H9 (cell line): ENCODE measurements at regions not wholly inside any gene's neighbourhood (a gene's known extent, or its start where the extent isn't known, plus 50 kb on each side); places are given as distances from the start of the nearest gene placed in this dataset.

Experiments used
- DNase-seq: peaks from one replicate; pipeline ENCODE4 v3.0.0-alpha.2; 2017
- H2AFZ ChIP-seq: one replicate; pipeline ENCODE4 v1.6.1; 2013; ENCODE audit warnings: mild to moderate bottlenecking, low read length, control low read depth, moderate library complexity
- H2AK5ac ChIP-seq: 2 replicates; pipeline ENCODE4 v1.6.1; 2013; ENCODE audit warnings: low read length, control low read depth, mixed read lengths; ENCODE audit not compliant: insufficient read length
- H2BK120ac ChIP-seq: one replicate; pipeline ENCODE4 v1.6.1; 2013; ENCODE audit warnings: low read depth, mild to moderate bottlenecking, low read length, control low read depth, inconsistent platforms; ENCODE audit not compliant: poor library complexity, severe bottlenecking
- H2BK12ac ChIP-seq: 2 replicates; pipeline ENCODE4 v1.6.1; 2013; ENCODE audit warnings: low read length, control low read depth, mixed read lengths, low read depth; ENCODE audit not compliant: insufficient read length
- H2BK15ac ChIP-seq: 2 replicates; pipeline ENCODE4 v1.6.1; 2013; ENCODE audit warnings: low read depth, low read length, control low read depth
- H2BK20ac ChIP-seq: one replicate; pipeline ENCODE4 v1.6.1; 2013; ENCODE audit warnings: low read depth, mild to moderate bottlenecking, low read length, control low read depth, inconsistent platforms; ENCODE audit not compliant: poor library complexity, severe bottlenecking
- H2BK5ac ChIP-seq: 2 replicates; pipeline ENCODE4 v1.6.1; 2013; ENCODE audit warnings: low read length, control low read depth, mixed read lengths; ENCODE audit not compliant: insufficient read length
- H3K14ac ChIP-seq: 2 replicates; pipeline ENCODE4 v1.6.1; 2013; ENCODE audit warnings: low read length, control low read depth; ENCODE audit not compliant: insufficient read depth
- H3K18ac ChIP-seq: 2 replicates; pipeline ENCODE4 v1.6.1; 2013; ENCODE audit warnings: low read depth, mild to moderate bottlenecking, mixed read lengths, low read length, control low read depth; ENCODE audit not compliant: insufficient read length
- H3K23ac ChIP-seq: 2 replicates; pipeline ENCODE4 v1.6.1; 2013; ENCODE audit warnings: low read length, control low read depth, mixed read lengths, low read depth; ENCODE audit not compliant: insufficient read length
- H3K23me2 ChIP-seq: 2 replicates; pipeline ENCODE4 v1.6.1; 2013; ENCODE audit warnings: low read depth, mild to moderate bottlenecking, mixed read lengths, low read length, control low read depth; ENCODE audit not compliant: insufficient read length, poor library complexity, severe bottlenecking
- H3K27ac ChIP-seq: 2 replicates; pipeline ENCODE4 v1.5.1; 2013; ENCODE audit warnings: low read length, control low read depth, mixed read lengths, low read depth; ENCODE audit not compliant: insufficient read length
- H3K27me3 ChIP-seq: 2 replicates; pipeline ENCODE4 v1.6.1; 2013; ENCODE audit warnings: low read length, control low read depth, inconsistent platforms; ENCODE audit not compliant: insufficient read depth
- H3K4ac ChIP-seq: 2 replicates; pipeline ENCODE4 v1.6.1; 2013; ENCODE audit warnings: low read depth, mild to moderate bottlenecking, control low read depth, inconsistent platforms, low read length, moderate library complexity
- H3K4me1 ChIP-seq: 2 replicates; pipeline ENCODE4 v1.6.1; 2013; ENCODE audit warnings: low read length, control low read depth, inconsistent platforms; ENCODE audit not compliant: insufficient read depth
- H3K4me2 ChIP-seq: 2 replicates; pipeline ENCODE4 v1.6.1; 2013; ENCODE audit warnings: low read length, control low read depth, mixed read lengths; ENCODE audit not compliant: insufficient read length, insufficient read depth
- H3K56ac ChIP-seq: 2 replicates; pipeline ENCODE4 v1.6.1; 2013; ENCODE audit warnings: low read depth, mild to moderate bottlenecking, mixed read lengths, low read length, control low read depth; ENCODE audit not compliant: insufficient read length
- H3K79me1 ChIP-seq: 2 replicates; pipeline ENCODE4 v1.6.1; 2013; ENCODE audit warnings: low read depth, mild to moderate bottlenecking, moderate library complexity, low read length, control low read depth, inconsistent platforms; ENCODE audit not compliant: insufficient read depth, poor library complexity, severe bottlenecking
- H3K79me2 ChIP-seq: 2 replicates; pipeline ENCODE4 v1.6.1; 2013; ENCODE audit warnings: low read length, control low read depth, inconsistent platforms; ENCODE audit not compliant: insufficient read depth
- H3K9ac ChIP-seq: 2 replicates; pipeline ENCODE4 v1.6.1; 2013; ENCODE audit warnings: low read length, control low read depth, mixed read lengths; ENCODE audit not compliant: insufficient read length; ENCODE audit errors: extremely low read depth
- H3K9me3 ChIP-seq: one replicate; pipeline ENCODE4 v1.6.1; 2013; ENCODE audit warnings: low read depth, low read length, inconsistent platforms; ENCODE audit not compliant: control insufficient read depth
- H3T11ph ChIP-seq: one replicate; pipeline ENCODE4 v1.6.1; 2013; ENCODE audit warnings: mild to moderate bottlenecking, low read length, control low read depth, inconsistent platforms
- H4K20me1 ChIP-seq: one replicate; pipeline ENCODE4 v1.6.1; 2013; ENCODE audit not compliant: control insufficient read depth, insufficient read length, insufficient read depth
- H4K5ac ChIP-seq: 2 replicates; pipeline ENCODE4 v1.6.1; 2013; ENCODE audit warnings: low read depth, mild to moderate bottlenecking, mixed read lengths, low read length, control low read depth; ENCODE audit not compliant: insufficient read length
- H4K8ac ChIP-seq: replicated peaks from 2 replicates; pipeline ENCODE4 v1.6.1; 2013; ENCODE audit warnings: low read length, control low read depth, mixed read lengths, low read depth; ENCODE audit not compliant: insufficient read length
- H4K91ac ChIP-seq: 2 replicates; pipeline ENCODE4 v1.6.1; 2013; ENCODE audit warnings: low read depth, mild to moderate bottlenecking, moderate library complexity, mixed read lengths, low read length, control low read depth; ENCODE audit not compliant: insufficient read length
- H3K27ac Mint-ChIP-seq, 3 experiments: 2 replicates in 2 of 3; 3 replicates in 1 of 3; pipeline ENCODE4 v1.8.0; 2020 to 2021; ENCODE audit warnings: mixed read lengths in 3 of 3, mild to moderate bottlenecking in 1 of 3, moderate library complexity in 1 of 3
- H3K27me3 Mint-ChIP-seq: 2 replicates; pipeline ENCODE4 v1.8.0; 2021; ENCODE audit warnings: low read depth, mild to moderate bottlenecking, moderate library complexity, mixed read lengths
- H3K36me3 Mint-ChIP-seq, 3 experiments: 2 replicates in 2 of 3; 3 replicates in 1 of 3; pipeline ENCODE4 v1.8.0; 2020 to 2021; ENCODE audit warnings: low read depth in 3 of 3, mixed read lengths in 3 of 3; ENCODE audit not compliant: insufficient read depth in 1 of 3
- H3K4me1 Mint-ChIP-seq, 2 experiments: 2 replicates each; pipeline ENCODE4 v1.8.0; 2020; ENCODE audit warnings: mixed read lengths in 2 of 2
- H3K4me3 Mint-ChIP-seq, 2 experiments: 2 replicates in 1 of 2; 3 replicates in 1 of 2; pipeline ENCODE4 v1.8.0; 2020 to 2021; ENCODE audit warnings: mild to moderate bottlenecking in 2 of 2, mixed read lengths in 2 of 2, moderate library complexity in 1 of 2
- H3K9me3 Mint-ChIP-seq, 2 experiments: 2 replicates in 1 of 2; 3 replicates in 1 of 2; pipeline ENCODE4 v1.8.0; 2020; ENCODE audit warnings: mild to moderate bottlenecking in 2 of 2, mixed read lengths in 2 of 2, moderate library complexity in 1 of 2
- CTCF ChIP-seq: fragments of 200-600 bp; sonication (generic); conservative IDR thresholded peaks from 3 replicates; pipeline ENCODE4 v1.8.0; 2021; ENCODE audit warnings: antibody characterized with exemption, mild to moderate bottlenecking
- WGBS: extraction: QIAGEN DNeasy Blood & Tissue Kit; methylation state at CpG from one replicate; pipeline ENCODE4 v1.1.7; 2013; ENCODE audit warnings: missing lambda C conversion rate, low lambda C conversion rate, mixed read lengths; ENCODE audit not compliant: insufficient read length; ENCODE audit errors: extremely low coverage; 5-methylcytosine and 5-hydroxymethylcytosine counted together

GRCh38 chr2:122530814-122531213 lies 775.4 kb downstream of the TSN start:
- Histone ChIP-seq H2AK5ac (no peak overlapping the region), H3K4ac (no peak overlapping the region), H3K9ac (no peak overlapping the region), H3T11ph (no peak overlapping the region), H3K18ac (no peak overlapping the region), H3K4me2 (no peak overlapping the region), H3K79me2 (no peaks in the 10 kb centered on the region), H3K23ac (no peak overlapping the region), H3K9me3 (no peaks in the 10 kb centered on the region), H3K23me2 (no peaks in the 10 kb centered on the region), H2BK12ac (no peak overlapping the region), H2BK15ac (no peak overlapping the region), H3K14ac (no peak overlapping the region), H2AFZ (no peak overlapping the region), H2BK120ac (no peak overlapping the region), H3K79me1 (no peaks in the 10 kb centered on the region), H3K4me1 (no peaks in the 10 kb centered on the region; the same call in 1 of the 2 replicates), H4K91ac (no peak overlapping the region), H4K8ac (no peak overlapping the region), H3K27ac (no peak overlapping the region), H4K20me1 (no peaks in the 10 kb centered on the region), H3K56ac (no peak overlapping the region), H3K27me3 (no peaks in the 10 kb centered on the region), H2BK5ac (no peak overlapping the region), H2BK20ac (no peak overlapping the region), H4K5ac (no peak overlapping the region)
- no CpG with 5 or more reads among the region's 2 CpGs for WGBS
- Mint-ChIP-seq H3K4me1 (peaks cover 12 to 13% of the 10 kb centered on the region in 2 experiments), H3K9me3 (no peaks in the 10 kb centered on the region), H3K36me3 (no peaks in the 10 kb centered on the region), H3K27ac (no peak overlapping the region), H3K4me3 (no peak overlapping the region), H3K27me3 (no peaks in the 10 kb centered on the region)
- TF ChIP-seq CTCF: no peak
- DNase-seq: no peak
